Fibroblast of skin of abdomen (primary cell): ENCODE measurements at regions not wholly inside any gene's neighbourhood (a gene's known extent, or its start where the extent isn't known, plus 50 kb on each side); places are given as distances from the start of the nearest gene placed in this dataset.
A peak's percentile ranks its signal among the peaks of the same experiment; 100 is the strongest.

Experiments used
- DNase-seq: peaks from one replicate; pipeline ENCODE4 v3.0.0-alpha.2; 2013

DNA sequence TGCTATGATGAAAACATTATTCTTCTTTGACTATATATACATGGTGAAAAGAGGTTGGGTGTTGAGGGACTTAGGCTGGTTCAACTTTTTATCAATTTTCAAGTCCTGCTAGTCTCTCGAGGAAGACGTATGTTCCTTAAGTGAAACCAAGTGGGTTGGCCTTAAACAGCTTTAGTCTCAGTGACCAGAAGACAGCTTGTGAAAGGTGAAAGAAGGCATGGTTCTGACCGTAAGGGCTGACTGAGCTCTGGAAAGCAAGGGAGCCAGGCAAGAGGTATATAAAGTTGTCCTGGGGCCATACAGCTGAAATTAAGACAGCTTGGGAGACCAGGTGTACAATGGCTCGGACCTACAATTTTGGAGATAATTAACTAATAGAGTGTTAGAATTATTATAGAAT, 128.9 kb upstream of the TP63 start:
- no peak for DNase-seq

DNA sequence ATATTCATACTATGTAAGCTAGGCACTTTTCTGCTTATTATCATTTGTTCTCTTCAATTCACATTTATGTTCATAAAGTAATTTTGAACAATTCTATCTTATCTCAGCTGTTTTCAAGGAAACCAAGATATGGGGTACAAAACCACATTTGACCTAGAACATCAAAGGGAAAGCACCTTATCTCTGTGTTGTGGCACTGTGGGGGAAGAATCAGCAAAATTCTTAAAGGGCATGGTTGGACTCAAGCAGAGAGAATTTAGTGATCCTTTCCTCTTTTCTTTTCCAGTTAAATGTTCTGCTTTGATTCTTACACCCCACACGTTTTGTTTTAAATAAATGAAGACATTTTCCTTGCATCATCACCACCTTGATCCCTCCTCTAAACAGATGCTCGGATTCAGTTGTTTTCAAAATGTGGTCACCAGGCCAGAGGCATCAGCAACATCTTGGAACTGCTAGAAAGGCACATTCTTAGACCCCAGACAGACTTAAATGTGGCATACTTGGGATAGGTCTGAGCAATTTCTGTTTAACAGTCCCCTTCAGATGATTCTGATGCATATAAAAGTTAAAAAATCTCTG, 128.4 kb upstream of the TP63 start:
- DNase-seq, result no peak

DNA sequence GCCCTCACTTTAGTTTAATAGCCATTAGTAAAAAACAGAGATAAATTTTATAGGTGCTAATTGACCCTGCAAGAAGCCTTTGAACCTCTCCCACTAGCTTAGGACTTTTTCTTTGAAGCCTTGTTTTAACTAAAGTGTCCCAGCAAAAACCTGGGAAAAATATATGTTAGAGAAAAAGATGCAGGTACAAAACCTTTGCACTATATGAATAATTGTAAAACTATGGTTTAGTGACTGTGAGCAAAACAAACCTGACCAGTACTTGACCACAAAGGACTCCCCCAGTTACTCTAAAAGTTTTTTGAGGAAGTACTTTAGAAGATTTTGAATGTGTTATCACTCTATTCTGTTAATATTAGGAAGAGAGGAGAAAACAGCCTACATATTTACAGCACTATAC, 123.3 kb upstream of the TP63 start:
- DNase-seq, result no peak

DNA sequence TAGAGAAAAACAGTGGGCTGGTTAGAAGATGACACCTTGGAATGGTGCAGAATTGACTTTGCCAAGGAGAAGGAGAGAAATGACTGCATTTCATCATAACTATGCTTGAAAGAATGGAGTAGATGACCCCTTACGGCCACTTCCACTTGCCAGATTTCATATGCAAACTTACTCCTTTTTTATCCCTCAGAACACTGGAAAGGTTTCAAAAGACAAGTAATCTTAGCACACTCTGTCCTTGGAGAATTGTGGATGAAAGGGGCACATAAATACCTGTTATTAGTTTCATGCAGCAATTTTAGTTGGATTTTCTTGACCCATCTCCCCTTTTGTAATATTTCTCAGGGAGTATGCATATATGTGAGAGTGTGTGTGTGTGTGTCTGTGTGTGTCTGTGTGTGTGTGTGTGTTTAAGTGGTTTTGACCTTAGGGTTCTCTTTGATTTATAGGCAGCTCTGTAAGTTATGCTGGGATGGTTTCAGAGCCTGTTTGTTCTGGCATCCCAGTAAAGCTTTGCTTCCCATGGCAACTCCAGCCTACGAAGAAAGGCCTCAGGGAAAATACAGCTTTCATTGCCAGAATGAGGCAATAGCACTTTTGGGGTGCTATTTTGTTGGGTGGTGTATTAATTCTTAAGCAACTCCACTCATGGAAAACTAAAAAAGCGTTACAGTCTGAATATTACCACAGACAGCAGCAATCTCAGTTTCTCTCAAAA, 122.2 kb upstream of the TP63 start:
- DNase-seq, result no peak

DNA sequence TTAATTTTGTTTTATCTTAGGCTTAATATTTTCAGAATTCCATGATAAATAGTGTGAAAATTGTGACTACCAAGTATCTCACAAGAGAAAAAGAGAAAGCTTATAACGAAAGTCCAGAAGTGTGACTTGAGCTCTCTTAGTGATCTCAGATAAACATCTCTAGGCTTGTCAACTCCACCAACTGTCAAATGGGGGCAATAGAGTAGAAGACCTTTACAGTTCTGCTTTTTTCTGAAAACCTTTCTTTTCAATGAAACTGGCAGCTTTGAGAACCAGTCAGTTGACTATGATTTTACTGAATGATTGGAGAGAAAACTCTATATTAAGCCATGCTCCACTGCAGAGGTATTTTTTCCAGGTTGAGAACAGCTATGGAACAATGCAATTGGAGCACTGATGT, 119.2 kb upstream of the TP63 start:
- no peak for DNase-seq

DNA sequence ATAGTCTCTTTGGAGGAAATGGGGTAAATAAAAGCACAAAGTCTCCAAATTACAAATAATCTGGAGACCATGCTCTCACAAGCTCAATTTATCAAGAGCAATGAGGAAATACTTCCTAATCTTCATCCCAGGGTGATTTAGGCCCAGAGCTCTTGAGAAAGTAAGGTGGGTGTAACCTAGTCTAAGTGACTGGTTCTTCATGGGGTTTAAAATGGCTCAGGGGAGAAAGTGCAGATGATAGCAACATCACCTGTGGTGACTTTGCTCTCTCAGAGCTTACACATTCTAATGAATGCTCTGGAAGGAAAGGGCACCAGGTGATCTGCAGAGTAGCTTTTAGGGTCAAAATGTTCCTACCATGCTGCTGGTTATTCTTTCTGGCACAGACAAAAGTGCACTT, 118.4 kb upstream of the TP63 start:
- no peak for DNase-seq

DNA sequence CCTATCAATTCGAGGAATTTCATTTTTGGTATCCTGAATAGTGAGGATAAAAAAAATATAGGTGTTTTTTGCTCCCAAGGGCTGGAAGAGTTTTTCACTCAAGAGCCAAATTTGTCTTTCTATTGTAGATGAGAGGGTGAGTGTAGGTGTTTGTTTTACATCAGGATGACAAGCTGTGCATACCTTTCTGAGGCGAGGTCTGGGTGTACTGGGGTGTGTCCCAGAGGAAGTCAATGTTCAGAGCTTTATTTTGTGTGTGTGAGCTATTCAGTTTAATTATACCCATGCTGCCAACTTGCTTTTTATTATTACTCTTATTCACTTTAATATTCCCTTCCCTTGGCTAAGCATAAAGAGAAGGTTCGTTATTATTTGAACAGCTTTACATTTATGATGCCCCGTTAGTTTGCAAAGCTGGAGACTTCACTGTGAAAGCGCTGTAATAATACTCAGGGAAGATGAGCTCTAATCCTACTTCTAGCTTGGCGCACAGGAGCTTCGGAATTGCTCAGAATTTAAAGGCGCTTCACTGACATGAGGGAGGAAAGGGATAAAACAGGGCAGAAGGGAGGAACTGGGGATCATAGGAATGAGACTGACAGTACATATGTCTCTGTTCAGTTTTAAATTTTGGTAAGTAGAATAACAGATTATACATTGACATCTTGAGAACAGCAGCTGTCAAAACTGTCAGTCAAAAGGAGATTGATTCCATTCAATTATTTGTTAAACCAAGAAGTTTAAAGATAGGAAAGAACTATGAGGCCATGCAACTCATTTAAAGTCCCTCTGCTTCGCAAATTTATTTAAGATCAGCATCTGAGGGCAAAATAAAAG, 117.7 kb upstream of the TP63 start:
- no peak for DNase-seq

DNA sequence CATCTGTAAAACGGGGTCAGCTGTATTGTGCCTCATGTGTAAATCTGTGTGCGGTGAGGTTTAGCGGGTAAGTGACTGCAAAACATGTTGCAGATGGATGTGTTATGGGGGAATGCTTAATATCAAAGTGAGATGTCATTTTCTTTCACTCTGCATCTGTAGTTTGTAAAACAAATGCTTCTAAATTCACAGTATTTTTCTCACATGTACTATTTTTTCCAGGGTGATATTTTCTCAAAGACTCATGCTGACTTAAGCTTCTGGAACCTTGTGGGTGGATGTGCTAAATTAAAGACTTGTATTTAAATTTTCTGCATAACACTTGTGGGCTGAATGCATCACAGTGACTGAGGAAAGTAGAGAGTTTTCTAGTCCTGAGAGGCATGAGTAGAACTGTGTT, 115.2 kb upstream of the TP63 start:
- DNase-seq, result peak; percentile 48

DNA sequence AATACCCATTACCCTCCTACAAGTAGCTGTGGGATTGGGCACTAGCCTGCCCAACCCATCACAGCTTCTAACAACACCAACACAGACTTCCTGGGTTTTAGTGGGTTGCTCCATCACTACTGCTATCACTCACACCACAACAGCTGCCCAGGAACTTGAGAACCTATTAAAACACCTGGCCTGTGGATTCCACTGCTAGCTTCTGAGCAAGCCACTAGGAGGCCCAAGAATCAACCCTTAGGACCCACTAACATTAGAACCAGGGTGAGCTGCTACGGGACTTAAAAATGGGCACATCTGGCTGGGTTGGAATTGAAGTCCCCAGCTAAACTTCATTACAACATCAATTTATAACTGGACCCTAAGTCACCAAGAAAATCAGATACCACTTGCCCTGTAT, 113.2 kb upstream of the TP63 start:
- DNase-seq, result no peak

DNA sequence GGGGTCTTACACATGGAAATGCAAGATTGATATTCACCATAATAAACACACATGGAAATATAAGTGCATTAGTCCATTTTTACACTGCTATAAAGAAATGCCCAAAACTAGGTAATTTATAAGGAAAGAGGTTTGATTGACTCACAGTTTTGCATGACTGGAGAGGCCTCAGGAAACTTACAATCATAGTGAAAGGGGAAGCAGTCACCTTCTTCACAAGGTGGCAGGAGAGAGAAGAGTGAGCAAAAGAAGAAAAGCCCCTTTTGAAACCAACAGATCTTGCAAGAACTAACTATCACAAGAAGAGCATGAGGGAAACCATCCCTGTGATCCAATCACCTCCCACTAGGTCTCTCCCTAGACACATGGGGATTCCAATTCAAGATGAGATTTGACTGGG, 111.7 kb upstream of the TP63 start:
- no peak for DNase-seq

DNA sequence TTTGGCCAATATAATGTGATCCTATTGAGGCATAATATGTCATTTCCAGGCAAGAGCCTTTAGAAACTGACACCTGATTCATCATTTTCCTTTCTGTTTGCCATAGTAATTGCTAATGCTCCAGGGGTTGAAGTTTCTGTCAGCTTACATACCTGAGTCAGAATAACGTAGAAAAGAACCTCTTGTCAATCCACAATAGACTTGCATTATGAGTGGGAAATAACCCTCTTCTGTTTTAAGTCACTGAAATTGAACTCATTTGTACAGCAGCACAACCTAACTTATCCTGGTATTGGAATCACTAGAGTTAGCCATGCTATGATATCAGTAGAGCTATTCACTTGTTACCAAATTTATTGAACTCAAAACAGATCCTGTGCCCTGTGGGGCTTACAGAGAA, 101.7 kb upstream of the TP63 start:
- DNase-seq, result no peak

DNA sequence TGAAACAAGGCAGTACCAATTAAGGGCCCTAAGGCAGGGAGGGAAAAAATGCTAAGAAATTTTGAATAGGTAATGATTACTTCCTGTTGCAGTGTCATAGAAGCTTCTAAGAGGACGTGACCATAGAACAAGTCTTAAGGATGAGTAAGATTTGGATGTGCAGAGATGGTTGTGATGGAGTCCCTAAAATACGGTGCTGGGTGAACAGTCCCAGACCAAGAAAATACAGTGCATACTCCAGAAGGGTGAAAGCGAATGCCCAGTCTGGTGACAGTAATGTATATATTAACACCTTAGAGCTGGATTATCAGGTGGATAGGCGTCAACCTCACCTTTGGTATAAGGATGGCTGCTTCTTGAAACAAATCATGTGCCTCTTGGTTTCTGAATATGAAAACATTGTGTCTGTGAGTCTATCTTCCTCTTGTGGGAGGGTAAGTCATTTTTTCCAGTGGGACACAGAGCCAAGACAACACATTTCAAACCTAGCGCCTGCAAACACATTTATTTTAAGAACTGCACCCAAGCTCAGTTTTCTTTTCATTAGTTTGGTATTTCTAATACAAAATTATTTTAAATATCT, 101.2 kb upstream of the TP63 start:
- no peak for DNase-seq

DNA sequence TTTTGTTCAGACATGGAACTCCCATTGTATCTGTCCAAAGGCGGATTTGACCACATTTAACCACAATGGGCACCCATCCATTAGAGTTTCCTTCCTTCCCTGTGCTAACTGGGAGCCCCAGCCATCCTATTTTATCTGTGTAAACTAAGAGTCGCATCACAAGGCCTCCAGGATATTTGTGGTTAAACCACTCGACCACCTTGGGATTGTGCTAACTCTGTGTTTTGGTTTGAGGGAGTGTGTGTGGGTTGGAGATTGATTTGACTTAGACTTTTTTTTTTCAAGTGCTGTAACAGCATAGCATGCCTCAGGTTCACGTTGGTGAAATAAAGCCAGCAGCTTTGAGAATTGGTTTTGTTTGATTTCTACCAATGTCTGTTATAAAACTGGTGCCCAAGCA, 100.4 kb upstream of the TP63 start:
- DNase-seq, result peak; percentile 75

DNA sequence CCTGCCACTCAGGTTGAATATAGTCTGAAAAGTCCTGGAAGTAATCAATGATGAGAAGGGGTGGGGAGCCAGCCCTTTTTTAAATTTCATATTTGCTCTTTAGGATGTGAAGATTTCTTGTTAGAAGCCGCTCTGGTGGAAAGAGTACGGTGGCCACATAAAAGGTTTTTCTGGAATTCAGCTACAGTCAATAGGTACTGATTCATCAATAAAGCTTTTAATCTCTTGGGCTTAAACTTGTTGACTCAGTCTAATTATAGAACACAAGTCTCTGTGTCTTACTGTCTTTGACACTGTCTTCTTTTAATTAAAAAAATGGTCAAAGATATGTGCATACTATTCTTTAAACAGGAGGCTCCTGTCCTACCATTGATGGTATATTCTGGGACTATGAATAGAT, 99.9 kb upstream of the TP63 start:
- DNase-seq, result peak; percentile 18

DNA sequence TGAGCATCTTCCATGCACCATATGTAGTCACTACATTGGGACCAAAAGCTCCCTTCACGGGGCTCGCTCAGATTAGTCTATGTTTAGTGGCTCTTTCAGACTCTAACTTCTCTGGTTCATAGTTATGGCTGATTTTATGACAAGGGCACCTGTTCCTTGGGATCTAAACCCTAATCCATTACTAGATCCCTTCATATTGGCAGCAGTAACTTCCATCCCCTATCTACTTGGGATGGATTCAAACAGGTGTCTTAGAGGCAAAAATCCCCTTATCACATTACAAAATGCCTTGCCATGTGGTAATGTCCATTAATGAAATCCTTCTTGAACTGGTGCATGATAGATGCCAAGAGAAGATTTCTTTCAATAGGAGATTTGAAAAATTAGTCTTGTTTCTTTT, 96.7 kb upstream of the TP63 start:
- no peak for DNase-seq

DNA sequence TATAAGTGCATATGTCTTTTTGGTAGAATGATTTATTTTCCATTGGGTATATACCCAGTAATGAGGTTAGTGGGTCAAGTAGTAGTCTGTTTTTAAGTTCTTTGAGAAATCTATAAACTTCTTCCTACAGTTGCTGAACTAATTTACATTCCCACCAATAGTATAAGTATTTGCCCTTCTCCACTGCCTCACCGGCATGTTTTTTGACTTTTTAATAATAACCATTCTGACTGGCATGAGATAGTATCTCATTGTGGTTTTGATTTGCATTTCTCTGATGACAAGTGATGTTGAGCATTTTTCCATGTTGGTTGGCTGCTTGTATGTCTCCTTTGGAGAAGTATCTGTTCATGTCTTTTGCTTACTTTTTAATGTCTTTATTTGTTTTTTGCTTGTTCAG, 94.1 kb upstream of the TP63 start:
- no peak for DNase-seq

DNA sequence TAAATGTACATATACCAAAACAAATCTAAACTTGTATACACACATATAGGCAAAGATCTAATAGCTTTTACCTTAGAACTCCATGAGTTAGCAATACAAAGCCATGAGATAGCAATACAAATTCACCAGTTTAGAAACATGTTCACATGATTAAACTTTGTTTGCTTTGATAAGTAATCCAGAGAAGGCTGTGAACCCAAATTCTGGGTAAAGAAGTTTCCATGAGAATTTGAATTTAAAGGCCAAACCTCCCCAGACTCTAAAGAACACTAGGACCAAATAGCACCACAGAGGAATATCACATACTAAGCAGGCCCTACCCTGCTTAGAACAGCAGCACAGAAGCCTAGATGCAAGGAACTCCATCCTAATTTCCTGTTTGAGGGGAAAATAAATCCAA, 83.7 kb upstream of the TP63 start:
- DNase-seq, result no peak

DNA sequence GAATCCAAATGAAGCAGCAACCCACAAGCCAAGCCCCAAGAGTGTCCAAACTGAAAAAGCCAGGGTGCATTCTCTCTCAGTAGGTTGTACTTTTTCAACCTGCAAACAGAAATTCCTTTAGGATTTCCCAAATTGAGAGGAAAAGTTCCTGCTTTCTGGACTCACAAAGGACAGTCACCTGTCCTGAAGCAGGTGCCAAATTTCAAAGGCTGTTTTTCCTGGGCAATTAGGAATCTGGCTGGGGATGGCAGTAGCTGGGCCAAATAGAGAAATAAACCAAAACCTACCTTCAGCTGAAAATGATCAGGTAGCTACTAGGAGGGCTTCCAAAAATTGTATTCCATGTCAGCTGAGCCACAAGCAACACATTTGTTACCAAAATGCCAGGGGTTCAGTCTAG, 83.1 kb upstream of the TP63 start:
- no peak for DNase-seq

DNA sequence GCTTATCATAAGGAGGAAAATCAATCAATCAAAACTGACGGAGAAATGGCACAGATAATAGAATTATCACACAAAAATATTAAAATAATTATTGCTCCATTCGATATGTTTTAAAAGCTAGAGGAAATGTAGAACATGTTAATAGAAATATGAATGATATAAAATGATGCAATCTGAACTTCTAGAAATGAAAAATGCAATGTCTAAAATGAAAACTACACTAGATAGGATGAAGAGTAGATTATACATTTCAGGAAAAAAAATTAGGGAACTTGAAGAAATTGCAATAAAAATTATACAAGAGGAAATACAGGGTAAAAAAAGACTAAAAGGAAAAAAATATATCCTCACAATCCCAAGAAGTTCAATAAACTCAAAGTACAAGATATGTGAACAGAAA, 80.2 kb upstream of the TP63 start:
- no peak for DNase-seq

DNA sequence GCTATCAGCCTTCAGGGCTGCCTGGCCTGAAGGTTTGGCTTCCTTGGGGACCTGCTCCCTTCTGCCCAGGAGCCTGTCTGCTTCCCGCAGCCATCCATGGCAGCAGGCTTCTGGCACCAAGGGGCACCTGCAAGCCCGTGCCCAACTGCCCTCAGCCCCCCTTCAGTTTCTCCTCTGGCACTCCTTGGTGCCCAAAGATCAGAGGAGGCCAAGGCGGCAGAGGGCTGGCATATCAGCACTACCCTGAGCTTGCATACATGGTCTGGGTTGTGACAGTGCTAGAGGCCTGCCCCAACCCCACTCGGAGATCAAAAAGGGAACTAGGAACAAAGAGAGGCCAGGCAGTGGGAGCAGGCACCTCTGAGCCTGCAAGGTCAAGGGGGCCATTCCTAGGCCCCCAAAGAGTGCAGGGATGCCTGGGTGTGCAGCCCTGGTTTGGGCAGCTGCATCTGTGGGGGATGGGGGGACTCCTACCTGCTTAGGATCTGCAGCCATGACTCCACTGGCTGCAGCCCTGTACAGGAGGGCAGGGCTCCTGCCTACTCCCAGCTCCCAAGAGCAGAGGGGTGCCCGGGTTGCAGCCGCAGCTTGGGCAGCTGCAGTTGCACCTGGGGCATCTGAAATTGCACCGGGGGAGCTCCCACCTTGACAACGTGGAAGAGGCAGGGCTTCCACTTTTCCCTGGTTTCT, 76.2 kb upstream of the TP63 start:
- no peak for DNase-seq

DNA sequence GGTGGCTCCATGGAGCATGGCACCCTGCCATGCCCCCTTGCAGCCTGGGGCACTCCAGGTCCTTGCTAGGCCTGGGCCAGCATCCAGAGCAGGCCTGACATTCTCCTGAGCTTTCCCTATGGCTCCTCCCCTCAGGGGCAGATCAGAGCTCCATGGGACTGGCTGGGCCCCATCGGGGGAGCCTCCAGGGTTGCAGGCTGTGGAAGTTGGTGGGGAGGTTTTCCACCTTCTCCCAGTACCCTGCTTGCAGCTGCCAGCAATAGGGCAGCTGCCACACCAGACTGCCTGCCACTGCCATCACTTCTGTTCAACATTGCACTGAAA, 75.7 kb upstream of the TP63 start:
- DNase-seq, result no peak

DNA sequence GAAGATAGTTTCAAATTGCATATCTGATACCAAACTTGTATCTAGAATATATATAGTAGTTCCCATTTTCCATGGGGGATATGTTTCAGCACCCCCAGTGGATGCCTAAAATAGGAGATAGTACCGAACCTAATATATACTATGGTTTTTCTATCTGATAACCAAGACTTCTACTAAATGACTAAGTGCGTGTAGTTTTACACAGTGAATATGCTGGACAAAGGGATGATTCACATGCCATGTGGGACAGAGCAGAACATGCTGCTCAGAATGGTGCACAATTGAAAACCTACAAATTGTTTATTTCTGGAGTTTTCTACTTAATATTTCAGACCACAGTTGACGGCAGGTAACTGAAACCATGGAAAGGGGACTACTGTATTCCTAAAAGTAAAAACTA, 73.4 kb upstream of the TP63 start:
- DNase-seq, result no peak

DNA sequence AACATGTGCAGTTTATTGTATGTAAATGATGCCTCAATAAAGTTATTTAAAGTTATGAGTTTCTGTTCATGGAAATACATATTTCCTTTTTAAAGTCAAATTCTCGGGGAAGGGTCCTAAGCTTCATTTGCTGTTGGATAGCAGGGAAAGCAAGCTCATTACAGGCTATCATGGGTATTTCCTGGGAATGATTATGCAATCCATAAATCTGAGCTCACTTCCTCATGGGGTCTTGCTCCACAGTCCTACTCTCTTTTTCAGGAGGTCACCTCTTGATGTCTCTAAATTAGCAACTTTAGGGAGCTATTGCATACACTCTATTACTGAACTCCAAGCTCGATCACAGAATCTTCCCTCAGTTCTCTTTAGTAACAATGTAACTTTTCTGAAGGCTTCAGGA, 69.9 kb upstream of the TP63 start:
- no peak for DNase-seq
